Spleen (tissue), 7 donors: ENCODE measurements at regions not wholly inside any gene's neighbourhood (a gene's known extent, or its start where the extent isn't known, plus 50 kb on each side); places are given as distances from the start of the nearest gene placed in this dataset.

Source experiments
- CTCF ChIP-seq, 11 experiments: fragments of 200-600 bp in 7 of 11; fragments of 450-650 bp in 4 of 11; sonication (generic) in 4 of 11; IDR thresholded peaks in 8 of 11; conservative IDR thresholded peaks in 3 of 11; 1 replicate in 7 of 11; 2 replicates in 4 of 11; pipeline versions ENCODE4 v1.4.0 to v1.8.0; 2016 to 2021; ENCODE audit warnings: antibody characterized with exemption in 11 of 11, inconsistent platforms in 4 of 11, mild to moderate bottlenecking in 1 of 11
- POLR2A ChIP-seq, 3 donors: fragments of 450-650 bp; IDR thresholded peaks; one replicate each; pipeline ENCODE4 v1.5.1; 2017; ENCODE audit warnings: antibody characterized with exemption in 3 of 3, mild to moderate bottlenecking in 1 of 3
- POLR2AphosphoS5 ChIP-seq, 3 donors: sonication (generic); formaldehyde crosslinking; IDR thresholded peaks; one replicate each; pipeline ENCODE4 v1.5.1; 2017; ENCODE audit warnings: antibody characterized with exemption in 3 of 3
- donor health status: DM: no; HTN: no; CAD: no; lungs with moderate emphysema.
- donor health status: DM: no; HTN: no; CAD: no.
- donor health status: DM: no; HTN: no; CAD: no.

GRCh38 chr9:115382865-115383264 lies 264.9 kb upstream of the TNC start:
- TF ChIP-seq POLR2A (IDR thresholded peaks at IDR 0.05), result no peak
- TF ChIP-seq CTCF (IDR thresholded peaks at IDR 0.05 in 8 of 11, conservative IDR thresholded peaks at IDR 0.05 in 3 of 11), result no peak
- TF ChIP-seq POLR2AphosphoS5 (IDR thresholded peaks at IDR 0.05), result no peak
